HEK293 (cell line): ENCODE measurements at regions not wholly inside any gene's neighbourhood (a gene's known extent, or its start where the extent isn't known, plus 50 kb on each side); places are given as distances from the start of the nearest gene placed in this dataset.

ENCODE experiments used
- BCL11A ChIP-seq: fragments of 450-650 bp; formaldehyde crosslinking; IDR thresholded peaks from 2 replicates; pipeline ENCODE4 v1.5.1; 2016; ENCODE audit warnings: low read depth, missing biosample characterization, missing genetic modification characterization
- GLI2 ChIP-seq: fragments of 450-650 bp; formaldehyde crosslinking; IDR thresholded peaks from 2 replicates; pipeline ENCODE4; 2017; ENCODE audit warnings: missing biosample characterization, missing genetic modification characterization, low read depth, borderline replicate concordance
- HOXA7 ChIP-seq: sonication (generic); formaldehyde crosslinking; IDR thresholded peaks from 2 replicates; pipeline ENCODE4 v1.8.1; 2022; ENCODE audit warnings: missing genetic modification reagents, borderline replicate concordance
- SP2 ChIP-seq: fragments of 450-650 bp; formaldehyde crosslinking; IDR thresholded peaks from 2 replicates; pipeline ENCODE4 v1.5.1; 2016; ENCODE audit warnings: missing biosample characterization, missing genetic modification characterization
- YY1 ChIP-seq: fragments of 450-650 bp; formaldehyde crosslinking; IDR thresholded peaks from 2 replicates; pipeline ENCODE4 v1.5.1; 2018; ENCODE audit warnings: missing biosample characterization, missing genetic modification characterization
- ZBTB48 ChIP-seq: fragments of 450-650 bp; formaldehyde crosslinking; IDR thresholded peaks from 2 replicates; pipeline ENCODE4 v1.5.1; 2016; ENCODE audit warnings: missing biosample characterization, missing genetic modification characterization
- ZNF341 ChIP-seq: fragments of 450-650 bp; formaldehyde crosslinking; IDR thresholded peaks from 2 replicates; pipeline ENCODE4; 2016; ENCODE audit warnings: low read depth, missing biosample characterization, missing genetic modification characterization
- ZNF521 ChIP-seq: fragments of 450-650 bp; formaldehyde crosslinking; IDR thresholded peaks from 2 replicates; pipeline ENCODE4 v1.5.1; 2017; ENCODE audit warnings: missing biosample characterization, mild to moderate bottlenecking, missing genetic modification characterization
- ZNF768 ChIP-seq: fragments of 450-650 bp; formaldehyde crosslinking; IDR thresholded peaks from 2 replicates; pipeline ENCODE4 v1.5.1; 2018; ENCODE audit warnings: missing biosample characterization, mild to moderate bottlenecking, missing genetic modification characterization
- ZSCAN23 ChIP-seq: fragments of 450-650 bp; formaldehyde crosslinking; IDR thresholded peaks from 2 replicates; pipeline ENCODE4 v1.5.1; 2016; ENCODE audit warnings: missing biosample characterization, missing genetic modification characterization
- TF ChIP-seq, protein P1 (sequence below): fragments of 450-650 bp; formaldehyde crosslinking; IDR thresholded peaks from 2 replicates; pipeline ENCODE4 v1.5.1; 2016; ENCODE audit warnings: missing biosample characterization, missing genetic modification characterization
- TF ChIP-seq, protein P2 (sequence below): fragments of 450-650 bp; formaldehyde crosslinking; IDR thresholded peaks from 2 replicates; pipeline ENCODE4 v1.5.1; 2016; ENCODE audit warnings: missing biosample characterization, missing genetic modification characterization
- TF ChIP-seq, protein P3 (sequence below): fragments of 450-650 bp; formaldehyde crosslinking; IDR thresholded peaks from 2 replicates; pipeline ENCODE4 v1.5.1; 2016; ENCODE audit warnings: missing biosample characterization, missing genetic modification characterization, low read depth

- TF ChIP-seq ZNF521 (tag by site-specific recombination), result no peak
- TF ChIP-seq ZNF341 (tag by site-specific recombination), result no peak
- no peak for TF ChIP-seq BCL11A (tag by site-specific recombination)
- no peak for TF ChIP-seq YY1 (tag by site-specific recombination)
- TF ChIP-seq, protein P1, sequence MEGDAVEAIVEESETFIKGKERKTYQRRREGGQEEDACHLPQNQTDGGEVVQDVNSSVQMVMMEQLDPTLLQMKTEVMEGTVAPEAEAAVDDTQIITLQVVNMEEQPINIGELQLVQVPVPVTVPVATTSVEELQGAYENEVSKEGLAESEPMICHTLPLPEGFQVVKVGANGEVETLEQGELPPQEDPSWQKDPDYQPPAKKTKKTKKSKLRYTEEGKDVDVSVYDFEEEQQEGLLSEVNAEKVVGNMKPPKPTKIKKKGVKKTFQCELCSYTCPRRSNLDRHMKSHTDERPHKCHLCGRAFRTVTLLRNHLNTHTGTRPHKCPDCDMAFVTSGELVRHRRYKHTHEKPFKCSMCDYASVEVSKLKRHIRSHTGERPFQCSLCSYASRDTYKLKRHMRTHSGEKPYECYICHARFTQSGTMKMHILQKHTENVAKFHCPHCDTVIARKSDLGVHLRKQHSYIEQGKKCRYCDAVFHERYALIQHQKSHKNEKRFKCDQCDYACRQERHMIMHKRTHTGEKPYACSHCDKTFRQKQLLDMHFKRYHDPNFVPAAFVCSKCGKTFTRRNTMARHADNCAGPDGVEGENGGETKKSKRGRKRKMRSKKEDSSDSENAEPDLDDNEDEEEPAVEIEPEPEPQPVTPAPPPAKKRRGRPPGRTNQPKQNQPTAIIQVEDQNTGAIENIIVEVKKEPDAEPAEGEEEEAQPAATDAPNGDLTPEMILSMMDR (tag by site-specific recombination), result no peak
- TF ChIP-seq SP2 (tag by site-specific recombination), result no peak
- TF ChIP-seq, protein P2, sequence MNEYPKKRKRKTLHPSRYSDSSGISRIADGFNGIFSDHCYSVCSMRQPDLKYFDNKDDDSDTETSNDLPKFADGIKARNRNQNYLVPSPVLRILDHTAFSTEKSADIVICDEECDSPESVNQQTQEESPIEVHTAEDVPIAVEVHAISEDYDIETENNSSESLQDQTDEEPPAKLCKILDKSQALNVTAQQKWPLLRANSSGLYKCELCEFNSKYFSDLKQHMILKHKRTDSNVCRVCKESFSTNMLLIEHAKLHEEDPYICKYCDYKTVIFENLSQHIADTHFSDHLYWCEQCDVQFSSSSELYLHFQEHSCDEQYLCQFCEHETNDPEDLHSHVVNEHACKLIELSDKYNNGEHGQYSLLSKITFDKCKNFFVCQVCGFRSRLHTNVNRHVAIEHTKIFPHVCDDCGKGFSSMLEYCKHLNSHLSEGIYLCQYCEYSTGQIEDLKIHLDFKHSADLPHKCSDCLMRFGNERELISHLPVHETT, result no peak
- no peak for TF ChIP-seq ZSCAN23 (tag by site-specific recombination)
- TF ChIP-seq ZBTB48, result no peak
- TF ChIP-seq, protein P3, sequence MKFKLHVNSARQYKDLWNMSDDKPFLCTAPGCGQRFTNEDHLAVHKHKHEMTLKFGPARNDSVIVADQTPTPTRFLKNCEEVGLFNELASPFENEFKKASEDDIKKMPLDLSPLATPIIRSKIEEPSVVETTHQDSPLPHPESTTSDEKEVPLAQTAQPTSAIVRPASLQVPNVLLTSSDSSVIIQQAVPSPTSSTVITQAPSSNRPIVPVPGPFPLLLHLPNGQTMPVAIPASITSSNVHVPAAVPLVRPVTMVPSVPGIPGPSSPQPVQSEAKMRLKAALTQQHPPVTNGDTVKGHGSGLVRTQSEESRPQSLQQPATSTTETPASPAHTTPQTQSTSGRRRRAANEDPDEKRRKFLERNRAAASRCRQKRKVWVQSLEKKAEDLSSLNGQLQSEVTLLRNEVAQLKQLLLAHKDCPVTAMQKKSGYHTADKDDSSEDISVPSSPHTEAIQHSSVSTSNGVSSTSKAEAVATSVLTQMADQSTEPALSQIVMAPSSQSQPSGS (tag by site-specific recombination), result no peak
- no peak for TF ChIP-seq ZNF768 (tag by site-specific recombination)
- TF ChIP-seq GLI2 (tag by site-specific recombination), result no peak
- no peak for TF ChIP-seq HOXA7 (CRISPR knock-in tag)
These were observed 353.9 kb upstream of the LMCD1 start for GRCh38 chr3:8147711-8148110.
